ENCODE measurements at regions not wholly inside any gene's neighbourhood (a gene's known extent, or its start where the extent isn't known, plus 50 kb on each side); places are given as distances from the start of the nearest gene placed in this dataset.
"Not testable (repeated sequence)": the region's sequence is repeated elsewhere in the genome, so short reads cannot be mapped to it uniquely, and the experiment has no call there.

GRCh38 chr7:146057958-146058357 lies 58.6 kb upstream of the CNTNAP2 start:
- no peak for DNase-seq

DNA sequence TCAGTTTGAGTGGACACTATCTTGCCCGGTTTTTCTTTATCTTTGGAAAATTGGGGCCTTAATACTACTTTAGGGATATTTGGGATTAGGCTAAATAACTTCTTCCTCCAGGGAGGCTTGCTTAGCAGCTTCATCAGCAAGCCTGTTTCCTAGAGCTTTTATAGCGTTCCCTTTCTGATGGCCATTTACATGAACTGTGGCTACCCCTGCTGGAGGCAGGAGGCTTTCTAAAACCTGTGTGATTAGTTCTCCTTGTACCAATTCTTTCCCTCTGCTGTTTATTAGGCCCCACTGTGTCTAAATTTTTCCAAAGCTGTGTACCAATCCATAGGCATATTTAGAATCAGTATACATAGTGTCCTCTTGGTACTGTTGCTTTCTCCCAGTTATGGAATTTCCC lies 61.7 kb upstream of the CNTNAP2 start:
- DNase-seq: no peak

DNA sequence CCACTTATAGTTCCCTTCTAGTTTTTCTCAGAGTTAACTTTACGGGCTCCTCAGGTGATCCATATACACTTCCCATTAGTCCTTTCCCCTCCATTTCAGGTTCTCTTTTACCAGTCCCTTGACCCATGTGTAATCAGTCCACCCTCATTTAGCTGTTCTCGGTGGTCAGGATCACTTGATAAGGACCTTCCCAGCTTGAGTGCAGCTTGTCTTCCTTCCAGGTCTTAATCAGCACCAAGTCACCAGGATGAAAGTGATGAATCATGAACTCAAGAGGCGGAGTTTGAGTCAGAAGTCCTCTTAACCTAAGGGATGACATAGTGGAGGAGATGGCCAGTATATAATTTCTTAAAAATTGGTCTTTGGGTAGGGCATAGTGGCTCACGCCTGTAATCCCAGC lies 63.1 kb upstream of the CNTNAP2 start:
- no peak for DNase-seq

- not testable (repeated sequence) for DNase-seq
Observed at GRCh38 chr7:146043310-146043709, 73.3 kb upstream of the CNTNAP2 start.

- DNase-seq: no peak
Observed at GRCh38 chr7:146028251-146028750, 88.3 kb upstream of the CNTNAP2 start.

GRCh38 chr7:146027243-146027642 lies 89.4 kb upstream of the CNTNAP2 start:
- no peak for DNase-seq

- no peak for DNase-seq
Observed at GRCh38 chr7:146022776-146023175, 93.8 kb upstream of the CNTNAP2 start.

DNA sequence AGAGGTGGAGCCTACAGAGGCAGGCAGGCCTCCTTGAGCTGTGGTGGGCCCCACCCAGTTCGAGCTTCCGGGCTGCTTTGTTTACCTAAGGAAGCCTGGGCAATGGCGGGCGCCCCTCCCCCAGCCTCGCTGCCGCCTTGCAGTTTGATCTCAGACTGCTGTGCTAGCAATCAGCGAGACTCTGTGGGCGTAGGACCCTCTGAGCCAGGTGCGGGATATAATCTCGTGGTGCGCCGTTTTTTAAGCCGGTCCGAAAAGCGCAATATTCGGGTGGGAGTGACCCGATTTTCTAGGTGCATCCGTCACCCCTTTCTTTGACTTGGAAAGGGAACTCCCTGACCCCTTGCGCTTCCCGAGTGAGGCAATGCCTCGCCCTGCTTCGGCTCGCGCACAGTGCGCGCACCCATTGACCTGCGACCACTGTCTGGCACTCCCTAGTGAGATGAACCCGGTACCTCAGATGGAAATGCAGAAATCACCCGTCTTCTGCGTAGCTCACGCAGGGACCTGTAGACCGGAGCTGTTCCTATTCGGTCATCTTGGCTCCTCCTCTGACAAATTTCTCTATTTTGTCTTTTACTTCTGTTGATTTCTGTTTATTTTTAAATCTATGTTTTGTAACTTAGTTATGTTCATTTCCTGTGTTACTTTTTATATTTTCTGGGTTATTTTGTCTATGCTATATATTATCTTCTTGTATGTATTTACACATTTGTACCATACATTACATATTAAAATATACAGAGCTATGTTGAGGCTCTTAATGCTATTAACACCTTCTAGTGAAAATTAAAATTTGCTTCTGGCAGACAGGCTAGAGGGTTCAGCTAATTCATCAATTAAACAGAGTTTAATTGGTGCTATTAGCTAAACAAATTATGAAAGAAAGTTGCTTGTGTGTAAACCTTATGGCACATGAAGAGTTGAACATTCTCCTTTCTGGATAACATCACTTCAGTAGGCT lies 97.3 kb upstream of the CNTNAP2 start:
- DNase-seq: not testable (repeated sequence)

- not testable (repeated sequence) for DNase-seq
Observed at GRCh38 chr7:146017366-146017765, 99.2 kb upstream of the CNTNAP2 start.

DNA sequence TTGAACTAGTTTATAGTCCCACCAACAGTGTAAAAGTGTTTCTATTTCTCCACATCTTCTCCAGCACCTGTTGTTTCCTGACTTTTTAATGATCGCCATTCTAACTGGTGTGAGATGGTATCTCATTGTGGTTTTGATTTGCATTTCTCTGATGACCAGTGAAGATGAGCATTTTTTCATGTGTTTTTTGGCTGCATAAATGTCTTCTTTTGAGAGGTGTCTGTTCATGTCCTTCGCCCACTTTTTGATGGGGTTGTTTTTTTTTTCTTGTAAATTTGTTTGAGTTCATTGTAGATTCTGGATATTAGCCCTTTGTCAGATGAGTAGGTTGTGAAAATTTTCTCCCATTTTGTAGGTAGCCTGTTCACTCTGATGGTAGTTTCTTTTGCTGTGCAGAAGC lies 102.4 kb upstream of the CNTNAP2 start:
- not testable (repeated sequence) for DNase-seq

DNA sequence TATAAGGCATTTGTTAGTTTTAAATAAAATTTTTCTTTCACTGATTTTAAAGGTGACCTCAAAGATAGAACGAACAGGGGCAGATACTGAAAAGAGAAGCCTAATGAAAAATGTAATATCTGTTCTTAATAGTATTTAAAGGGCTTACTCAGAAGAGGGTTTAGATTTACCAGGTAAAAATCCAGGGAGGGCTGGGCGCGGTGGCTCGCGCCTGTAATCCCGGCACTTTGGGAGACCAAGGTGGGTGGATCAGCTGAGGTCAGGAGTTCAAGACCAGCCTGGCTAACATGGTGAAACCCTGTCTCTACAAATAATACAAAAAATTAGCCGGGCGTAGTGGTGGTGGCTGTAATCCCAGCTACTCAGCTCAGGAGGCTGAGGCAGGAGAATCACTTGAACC lies 108.3 kb upstream of the CNTNAP2 start:
- no peak for DNase-seq

DNA sequence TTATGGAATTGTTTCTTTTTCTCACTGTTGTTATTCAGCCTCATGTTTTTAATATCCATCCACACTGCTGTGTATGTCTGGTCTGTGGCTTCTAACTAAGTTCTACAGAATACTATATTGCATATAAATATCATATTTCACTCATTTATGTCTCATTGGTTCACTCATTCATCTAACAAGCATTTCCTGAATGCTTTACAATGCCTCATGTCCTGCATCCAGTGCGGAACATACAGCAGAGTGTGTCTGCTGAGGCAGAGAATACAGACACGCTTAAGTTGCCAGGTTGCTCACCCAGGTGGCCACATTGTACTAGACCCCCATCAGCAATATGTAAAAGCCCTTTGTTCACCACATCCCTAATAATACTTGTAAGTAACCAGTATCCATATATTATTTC lies 111.8 kb upstream of the CNTNAP2 start:
- DNase-seq: no peak

- DNase-seq: no peak
Observed at GRCh38 chr7:146002431-146003078, 114.0 kb upstream of the CNTNAP2 start.

GRCh38 chr7:146002008-146002407 lies 114.6 kb upstream of the CNTNAP2 start:
- no peak for DNase-seq

GRCh38 chr7:146000882-146001281 lies 115.7 kb upstream of the CNTNAP2 start:
- no peak for DNase-seq

GRCh38 chr7:145989469-145989868 lies 127.1 kb upstream of the CNTNAP2 start:
- DNase-seq: no peak

- DNase-seq: no peak
Observed at GRCh38 chr7:145986248-145986874, 130.2 kb upstream of the CNTNAP2 start.

- DNase-seq: peak; percentile 11
Observed at GRCh38 chr7:145978769-145979168, 137.8 kb upstream of the CNTNAP2 start.

- DNase-seq: no peak
Observed at GRCh38 chr7:145959981-145960380, 156.6 kb upstream of the CNTNAP2 start.

DNA sequence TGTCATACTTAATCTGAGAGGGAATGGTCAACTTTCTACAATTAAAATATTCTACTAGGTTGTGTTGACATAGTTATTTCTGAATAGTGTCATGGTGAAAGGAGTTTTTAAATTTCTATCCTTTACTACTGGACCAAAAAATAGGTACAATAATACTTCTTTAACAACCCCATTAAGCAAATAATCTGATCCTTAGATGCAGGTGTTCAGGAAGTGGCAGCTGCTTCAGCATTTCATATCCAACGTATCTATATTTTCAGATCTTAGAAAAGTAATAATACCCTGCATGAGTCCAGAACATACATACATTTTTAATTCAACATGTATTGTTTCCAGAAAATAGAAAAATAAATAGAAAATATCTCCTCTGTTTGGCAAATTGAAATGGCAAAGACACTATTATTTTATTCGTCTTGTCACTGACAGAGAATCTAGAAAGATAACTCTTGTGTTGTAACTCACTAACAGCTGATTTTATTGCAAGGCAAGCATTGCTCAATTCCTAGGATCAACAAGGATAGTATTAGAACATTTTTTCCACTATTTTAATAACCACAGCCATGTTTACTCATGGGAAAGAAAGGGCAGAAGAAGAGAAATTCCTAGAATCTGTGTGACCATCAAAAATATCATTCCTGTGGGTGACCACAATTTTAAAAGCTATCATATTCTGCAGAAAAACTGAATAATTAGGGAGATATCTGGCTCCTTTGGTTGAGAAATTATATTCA lies 159.3 kb upstream of the CNTNAP2 start:
- no peak for DNase-seq

DNA sequence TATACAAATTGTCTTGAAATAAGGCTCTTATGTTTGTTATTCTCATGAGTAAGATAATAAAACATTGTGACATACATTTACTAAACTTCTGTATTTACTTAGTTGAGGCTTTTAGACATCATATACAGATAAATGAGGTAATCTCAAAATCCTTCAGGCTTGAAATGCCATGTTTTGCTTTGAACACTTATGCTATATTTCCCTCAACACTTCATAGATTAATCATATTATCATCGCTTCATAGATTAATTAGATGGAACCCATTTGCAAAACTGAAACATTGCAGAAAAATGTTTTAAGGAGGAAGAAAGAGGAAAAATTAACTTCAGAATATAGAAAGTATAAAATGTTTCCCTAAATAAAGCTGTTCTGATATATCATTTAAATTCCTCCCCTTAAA lies 165.0 kb upstream of the CNTNAP2 start:
- no peak for DNase-seq

DNA sequence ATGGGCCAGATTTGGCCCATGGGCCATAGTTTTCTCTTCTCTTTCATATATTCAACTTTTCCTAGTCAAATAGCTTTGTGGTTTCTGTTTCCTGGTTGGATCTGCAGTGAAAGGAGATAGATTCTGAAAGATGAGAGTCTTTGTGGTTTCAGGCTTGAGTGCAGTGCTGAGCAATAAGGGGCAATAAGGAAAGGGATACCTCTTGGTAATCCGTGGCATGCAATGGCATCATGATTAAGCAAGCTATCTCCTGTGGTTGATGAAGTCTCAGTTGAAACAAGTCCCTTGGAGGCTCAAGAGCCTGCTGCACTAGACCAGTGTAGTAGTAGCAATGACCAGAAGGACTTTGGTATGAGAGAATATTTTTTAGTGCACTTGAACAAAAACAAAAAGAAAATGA lies 187.7 kb upstream of the CNTNAP2 start:
- no peak for DNase-seq

GRCh38 chr7:145919712-145920111 lies 196.9 kb upstream of the CNTNAP2 start:
- DNase-seq: no peak
